Spleen (tissue), 7 donors: ENCODE measurements at regions not wholly inside any gene's neighbourhood (a gene's known extent, or its start where the extent isn't known, plus 50 kb on each side); places are given as distances from the start of the nearest gene placed in this dataset.

Source experiments
- CTCF ChIP-seq, 11 experiments: fragments of 200-600 bp in 7 of 11; fragments of 450-650 bp in 4 of 11; sonication (generic) in 4 of 11; IDR thresholded peaks in 8 of 11; conservative IDR thresholded peaks in 3 of 11; 1 replicate in 7 of 11; 2 replicates in 4 of 11; pipeline versions ENCODE4 v1.4.0 to v1.8.0; 2016 to 2021; ENCODE audit warnings: antibody characterized with exemption in 11 of 11, inconsistent platforms in 4 of 11, mild to moderate bottlenecking in 1 of 11
- POLR2A ChIP-seq, 3 donors: fragments of 450-650 bp; IDR thresholded peaks; one replicate each; pipeline ENCODE4 v1.5.1; 2017; ENCODE audit warnings: antibody characterized with exemption in 3 of 3, mild to moderate bottlenecking in 1 of 3
- POLR2AphosphoS5 ChIP-seq, 3 donors: sonication (generic); formaldehyde crosslinking; IDR thresholded peaks; one replicate each; pipeline ENCODE4 v1.5.1; 2017; ENCODE audit warnings: antibody characterized with exemption in 3 of 3
- donor health status: DM: no; HTN: no; CAD: no; lungs with moderate emphysema.
- donor health status: DM: no; HTN: no; CAD: no.
- donor health status: DM: no; HTN: no; CAD: no.

GRCh38 chr6:144339859-144340452, 54.8 kb downstream of the UTRN start:
- TF ChIP-seq CTCF (IDR thresholded peaks at IDR 0.05 in 8 of 11, conservative IDR thresholded peaks at IDR 0.05 in 3 of 11) (no peak), POLR2AphosphoS5 (IDR thresholded peaks at IDR 0.05) (no peak), POLR2A (IDR thresholded peaks at IDR 0.05) (no peak)
